ENCODE measurements at regions not wholly inside any gene's neighbourhood (a gene's known extent, or its start where the extent isn't known, plus 50 kb on each side); places are given as distances from the start of the nearest gene placed in this dataset.

- TF ChIP-seq CTCF (IDR thresholded peaks at IDR 0.05 in 2 of 3, conservative IDR thresholded peaks at IDR 0.05 in 1 of 3; ENCODE audit: control insufficient read depth in 2 of 3, extremely low read depth in 1 of 3, insufficient read depth in 1 of 3, low read depth in 3 of 3, low read length in 3 of 3) (no peak), SRF (IDR thresholded peaks at IDR 0.05; ENCODE audit: low read depth in 2 of 2, low read length in 2 of 2) (no peak), MAX (IDR thresholded peaks at IDR 0.05; ENCODE audit: low read depth, low read length) (no peak), POLR2A (IDR thresholded peaks at IDR 0.05; ENCODE audit: low read depth, low read length) (no peak), BRCA1 (IDR thresholded peaks at IDR 0.05; ENCODE audit: low read depth, low read length) (no peak), GABPA (IDR thresholded peaks at IDR 0.05; ENCODE audit: low read depth) (no peak), CEBPZ (IDR thresholded peaks at IDR 0.05; ENCODE audit: low read depth, low read length) (no peak), KDM1A (IDR thresholded peaks at IDR 0.05; ENCODE audit: borderline replicate concordance) (no peak), NR2C2 (IDR thresholded peaks at IDR 0.05; ENCODE audit: borderline replicate concordance, control insufficient read depth, insufficient read length, low read depth) (no peak)
These were observed 180.8 kb upstream of the PLN start for GRCh38 chr6:118367314-118367713.

All from GM12878 (cell line).